Smooth muscle cell of the brain vasculature (primary cell): ENCODE measurements at regions not wholly inside any gene's neighbourhood (a gene's known extent, or its start where the extent isn't known, plus 50 kb on each side); places are given as distances from the start of the nearest gene placed in this dataset.

Experiments
- DNase-seq: peaks from one replicate; pipeline ENCODE4 v3.0.0-alpha.2; 2012; ENCODE audit warnings: low read depth, low spot score

GRCh38 chr3:76615719-76616118 lies 424.2 kb upstream of the ROBO2 start:
- no peak for DNase-seq

- no peak for DNase-seq
Observed at GRCh38 chr3:76624164-76624563, 415.7 kb upstream of the ROBO2 start.

- no peak for DNase-seq
Observed at GRCh38 chr3:76627236-76627635, 412.7 kb upstream of the ROBO2 start.

GRCh38 chr3:76631251-76631650 lies 408.6 kb upstream of the ROBO2 start:
- DNase-seq: no peak

- DNase-seq: no peak
Observed at GRCh38 chr3:76638006-76638405, 401.9 kb upstream of the ROBO2 start.

- DNase-seq: no peak
Observed at GRCh38 chr3:76643623-76644304, 396.1 kb upstream of the ROBO2 start.

GRCh38 chr3:76644305-76644675 lies 395.6 kb upstream of the ROBO2 start:
- no peak for DNase-seq

GRCh38 chr3:76645724-76646123 lies 394.2 kb upstream of the ROBO2 start:
- no peak for DNase-seq

GRCh38 chr3:76646921-76647562 lies 392.9 kb upstream of the ROBO2 start:
- no peak for DNase-seq

- DNase-seq: no peak
Observed at GRCh38 chr3:76651784-76652183, 388.1 kb upstream of the ROBO2 start.

GRCh38 chr3:76652524-76652923 lies 387.4 kb upstream of the ROBO2 start:
- DNase-seq: no peak

GRCh38 chr3:76653640-76654251 lies 386.2 kb upstream of the ROBO2 start:
- DNase-seq: no peak

- DNase-seq: no peak
Observed at GRCh38 chr3:76656531-76657070, 383.3 kb upstream of the ROBO2 start.

- DNase-seq: no peak
Observed at GRCh38 chr3:76657909-76658308, 382.0 kb upstream of the ROBO2 start.

GRCh38 chr3:76661527-76662250 lies 378.2 kb upstream of the ROBO2 start:
- DNase-seq: no peak

GRCh38 chr3:76664816-76665215 lies 375.1 kb upstream of the ROBO2 start:
- no peak for DNase-seq

- DNase-seq: no peak
Observed at GRCh38 chr3:76668653-76669052, 371.2 kb upstream of the ROBO2 start.

GRCh38 chr3:76669322-76669721 lies 370.6 kb upstream of the ROBO2 start:
- DNase-seq: no peak

- no peak for DNase-seq
Observed at GRCh38 chr3:76673171-76673570, 366.7 kb upstream of the ROBO2 start.

- no peak for DNase-seq
Observed at GRCh38 chr3:76679541-76679940, 360.4 kb upstream of the ROBO2 start.

GRCh38 chr3:76683256-76683655 lies 356.6 kb upstream of the ROBO2 start:
- DNase-seq: no peak

GRCh38 chr3:76684946-76685345 lies 355.0 kb upstream of the ROBO2 start:
- no peak for DNase-seq
